H1 (cell line): ENCODE measurements at regions not wholly inside any gene's neighbourhood (a gene's known extent, or its start where the extent isn't known, plus 50 kb on each side); places are given as distances from the start of the nearest gene placed in this dataset.

Experiments
- ATF2 ChIP-seq: IDR thresholded peaks from 2 replicates; pipeline ENCODE4 v1.6.1; 2012; ENCODE audit warnings: low read length, inconsistent platforms
- BCL11A ChIP-seq, 2 experiments: IDR thresholded peaks; one replicate each; pipeline ENCODE4 v1.6.1; 2011; ENCODE audit warnings: low read depth in 2 of 2, low read length in 2 of 2, mild to moderate bottlenecking in 2 of 2
- E2F6 ChIP-seq: IDR thresholded peaks from 2 replicates; pipeline ENCODE4 v1.6.1; 2012; ENCODE audit warnings: inconsistent platforms
- KDM4A ChIP-seq: IDR thresholded peaks from one replicate; pipeline ENCODE4 v1.7.1; 2012; ENCODE audit warnings: low read depth, mild to moderate bottlenecking, moderate library complexity, low read length, inconsistent platforms; ENCODE audit not compliant: severe bottlenecking
- MAFK ChIP-seq: IDR thresholded peaks from 2 replicates; pipeline ENCODE4 v1.6.1; 2012; ENCODE audit warnings: low read depth, mild to moderate bottlenecking, improper control_type of control experiment, low read length
- POLR2AphosphoS5 ChIP-seq: IDR thresholded peaks from 2 replicates; pipeline ENCODE4 v1.6.1; 2011; ENCODE audit warnings: low read depth, low read length
- SP4 ChIP-seq: IDR thresholded peaks from 2 replicates; pipeline ENCODE4 v1.6.1; 2012; ENCODE audit warnings: low read length, inconsistent platforms

- TF ChIP-seq SP4 (no peak), ATF2 (no peak), KDM4A (no peak), E2F6 (no peak), BCL11A (IDR thresholded peaks at IDR 0.05; ENCODE audit: low read depth in 2 of 2, low read length in 2 of 2) (no peak), MAFK (no peak), POLR2AphosphoS5 (no peak)
Measured at GRCh38 chr16:35140293-35140986, 1681.0 kb downstream of the TP53TG3F start (continued).
